A549 (cell line): ENCODE measurements at regions not wholly inside any gene's neighbourhood (a gene's known extent, or its start where the extent isn't known, plus 50 kb on each side); places are given as distances from the start of the nearest gene placed in this dataset.

Experiments used
- CHD2 ChIP-seq: fragments of 150-350 bp; IDR thresholded peaks from 2 replicates; pipeline ENCODE4 v1.6.1; 2014; ENCODE audit warnings: low read length; ENCODE audit not compliant: partially characterized antibody
- EHF ChIP-seq: fragments of 250-450 bp; sonication (Bioruptor Pico); IDR thresholded peaks from 2 replicates; pipeline ENCODE4 v1.5.0; 2020; ENCODE audit warnings: mild to moderate bottlenecking
- EHMT2 ChIP-seq: fragments of 200-600 bp; sonication (generic); IDR thresholded peaks from 2 replicates; pipeline ENCODE4 v1.6.1; 2016; ENCODE audit warnings: antibody characterized with exemption, low read depth, mild to moderate bottlenecking, moderate library complexity
- JUNB ChIP-seq: fragments of >200 bp; sonication (Bioruptor Twin); formaldehyde crosslinking; IDR thresholded peaks from 2 replicates; pipeline ENCODE4 v1.6.1; 2016
- NPAS2 ChIP-seq: fragments of 250-450 bp; sonication (Bioruptor Pico); IDR thresholded peaks from 2 replicates; pipeline ENCODE4 v1.8.0; 2022; ENCODE audit warnings: mild to moderate bottlenecking, moderate library complexity, borderline replicate concordance
- NR3C1 ChIP-seq: fragments of >200 bp; sonication (Bioruptor Twin); formaldehyde crosslinking; IDR thresholded peaks from 3 replicates; pipeline ENCODE4 v1.6.1; 2017
- RAD21 ChIP-seq, 2 experiments: fragments of >200 bp in 1 of 2; sonication (Bioruptor Twin) in 1 of 2; formaldehyde crosslinking in 1 of 2; IDR thresholded peaks in 1 of 2; conservative IDR thresholded peaks in 1 of 2; 2 replicates in 1 of 2; 3 replicates in 1 of 2; pipeline ENCODE4 v1.6.1; 2012 to 2018; ENCODE audit warnings: inconsistent platforms in 1 of 2
- TF ChIP-seq, protein P1 (sequence below): fragments of >200 bp; sonication (Bioruptor Twin); formaldehyde crosslinking; IDR thresholded peaks from 3 replicates; pipeline ENCODE4 v1.5.1; 2016

DNA sequence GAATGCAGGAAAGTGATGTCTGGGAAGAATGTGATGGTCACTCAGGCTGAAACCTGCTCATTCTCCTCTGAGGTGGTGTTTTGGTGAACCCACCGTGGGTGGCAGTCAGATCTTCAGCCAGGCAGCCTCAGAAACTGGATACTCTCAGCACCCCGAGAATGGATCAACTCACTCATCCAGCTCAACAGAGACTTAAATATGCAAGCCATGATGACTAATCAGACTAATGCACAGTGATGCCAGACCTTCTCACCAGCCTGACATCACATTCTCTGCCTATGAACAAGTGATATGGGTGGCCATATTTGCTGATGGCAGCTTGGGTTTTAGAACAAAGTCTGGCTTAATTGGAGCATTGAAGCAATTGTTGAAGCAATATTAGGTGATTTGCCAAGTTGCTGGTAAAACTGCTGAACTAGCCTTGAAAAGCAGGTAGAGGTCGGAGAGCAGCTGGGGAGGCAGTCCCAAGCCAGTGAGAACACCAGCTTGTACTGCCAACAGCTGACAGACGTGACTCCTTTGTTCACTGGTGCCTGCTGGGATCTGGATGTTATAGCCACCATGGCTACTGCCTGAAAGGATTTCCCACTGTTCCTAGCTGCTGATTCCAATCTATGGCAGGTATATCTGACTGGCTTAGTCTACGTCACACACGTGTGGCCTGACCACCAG, 608.1 kb downstream of the MID1IP1 start:
- TF ChIP-seq, protein P1, sequence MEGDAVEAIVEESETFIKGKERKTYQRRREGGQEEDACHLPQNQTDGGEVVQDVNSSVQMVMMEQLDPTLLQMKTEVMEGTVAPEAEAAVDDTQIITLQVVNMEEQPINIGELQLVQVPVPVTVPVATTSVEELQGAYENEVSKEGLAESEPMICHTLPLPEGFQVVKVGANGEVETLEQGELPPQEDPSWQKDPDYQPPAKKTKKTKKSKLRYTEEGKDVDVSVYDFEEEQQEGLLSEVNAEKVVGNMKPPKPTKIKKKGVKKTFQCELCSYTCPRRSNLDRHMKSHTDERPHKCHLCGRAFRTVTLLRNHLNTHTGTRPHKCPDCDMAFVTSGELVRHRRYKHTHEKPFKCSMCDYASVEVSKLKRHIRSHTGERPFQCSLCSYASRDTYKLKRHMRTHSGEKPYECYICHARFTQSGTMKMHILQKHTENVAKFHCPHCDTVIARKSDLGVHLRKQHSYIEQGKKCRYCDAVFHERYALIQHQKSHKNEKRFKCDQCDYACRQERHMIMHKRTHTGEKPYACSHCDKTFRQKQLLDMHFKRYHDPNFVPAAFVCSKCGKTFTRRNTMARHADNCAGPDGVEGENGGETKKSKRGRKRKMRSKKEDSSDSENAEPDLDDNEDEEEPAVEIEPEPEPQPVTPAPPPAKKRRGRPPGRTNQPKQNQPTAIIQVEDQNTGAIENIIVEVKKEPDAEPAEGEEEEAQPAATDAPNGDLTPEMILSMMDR: no peak
- TF ChIP-seq RAD21 (conservative IDR thresholded peaks at IDR 0.05 in 1 of 2, IDR thresholded peaks at IDR 0.05 in 1 of 2) (no peak), CHD2 (no peak), EHF (CRISPR knock-in tag) (no peak), EHMT2 (no peak), JUNB (no peak), NR3C1 (no peak), NPAS2 (CRISPR knock-in tag) (no peak)
